NCI-H1105 (cell line): ENCODE measurements at regions not wholly inside any gene's neighbourhood (a gene's known extent, or its start where the extent isn't known, plus 50 kb on each side); places are given as distances from the start of the nearest gene placed in this dataset.

Source experiments
- DNase-seq: peaks from one replicate; lab custom pipeline; 2025; lab: John Stamatoyannopoulos, UW

GRCh38 chr4:128601991-128602695 is 207.4 kb upstream of the JADE1 start:
- no peak for DNase-seq

GRCh38 chr4:128600996-128601871 is 208.3 kb upstream of the JADE1 start:
- DNase-seq = peak; percentile 49

- DNase-seq = no peak
Measured at GRCh38 chr4:128600410-128600809, 209.1 kb upstream of the JADE1 start.

GRCh38 chr4:128597500-128597899 is 212.0 kb upstream of the JADE1 start:
- no peak for DNase-seq

- DNase-seq = no peak
Measured at GRCh38 chr4:128596853-128597252, 212.6 kb upstream of the JADE1 start.

GRCh38 chr4:128596115-128596514 is 213.4 kb upstream of the JADE1 start:
- no peak for DNase-seq

GRCh38 chr4:128591482-128591881 is 218.0 kb upstream of the JADE1 start:
- no peak for DNase-seq

GRCh38 chr4:128590773-128591172 is 218.7 kb upstream of the JADE1 start:
- DNase-seq = no peak

GRCh38 chr4:128590034-128590740 is 219.3 kb upstream of the JADE1 start:
- no peak for DNase-seq

GRCh38 chr4:128589384-128589965 is 220.0 kb upstream of the JADE1 start:
- DNase-seq = no peak

- DNase-seq = no peak
Measured at GRCh38 chr4:128587382-128587781, 222.1 kb upstream of the JADE1 start.

- DNase-seq = no peak
Measured at GRCh38 chr4:128583753-128584712, 225.5 kb upstream of the JADE1 start.

GRCh38 chr4:128582427-128582870 is 227.1 kb upstream of the JADE1 start:
- no peak for DNase-seq

- no peak for DNase-seq
Measured at GRCh38 chr4:128579154-128579853, 230.2 kb upstream of the JADE1 start.

- DNase-seq = peak; percentile 16
Measured at GRCh38 chr4:128574706-128575105, 234.8 kb upstream of the JADE1 start.

GRCh38 chr4:128573781-128574508 is 235.6 kb upstream of the JADE1 start:
- no peak for DNase-seq

- no peak for DNase-seq
Measured at GRCh38 chr4:128572778-128573241, 236.7 kb upstream of the JADE1 start.

GRCh38 chr4:128571747-128572146 is 237.8 kb upstream of the JADE1 start:
- no peak for DNase-seq

- no peak for DNase-seq
Measured at GRCh38 chr4:128570387-128570975, 239.0 kb upstream of the JADE1 start.
